IPS DF 6.9 (cell line): ENCODE measurements at regions not wholly inside any gene's neighbourhood (a gene's known extent, or its start where the extent isn't known, plus 50 kb on each side); places are given as distances from the start of the nearest gene placed in this dataset.
A peak's percentile ranks its signal among the peaks of the same experiment; 100 is the strongest.
"Not testable (repeated sequence)": the region's sequence is repeated elsewhere in the genome, so short reads cannot be mapped to it uniquely, and the experiment has no call there.

Experiments
- DNase-seq: peaks from one replicate; pipeline ENCODE4 v3.0.0-alpha.2; 2013; ENCODE audit warnings: low read depth, low spot score
- H3K27ac ChIP-seq: one replicate; pipeline ENCODE4 v1.5.1; 2013; ENCODE audit warnings: low read length, control low read depth
- H3K27me3 ChIP-seq: 2 replicates; pipeline ENCODE4 v1.6.1; 2013; ENCODE audit warnings: mild to moderate bottlenecking, low read length; ENCODE audit not compliant: control insufficient read depth, insufficient read depth
- H3K36me3 ChIP-seq: 2 replicates; pipeline ENCODE4 v1.6.1; 2013; ENCODE audit warnings: low read length; ENCODE audit not compliant: control insufficient read depth, insufficient read depth
- H3K4me1 ChIP-seq: 2 replicates; pipeline ENCODE4 v1.6.1; 2013; ENCODE audit warnings: low read length; ENCODE audit not compliant: control insufficient read depth, insufficient read depth
- H3K4me3 ChIP-seq: 2 replicates; pipeline ENCODE4 v1.5.1; 2013; ENCODE audit warnings: mild to moderate bottlenecking, low read length
- H3K9me3 ChIP-seq: 2 replicates; pipeline ENCODE4 v1.6.1; 2013; ENCODE audit warnings: low read length, inconsistent platforms; ENCODE audit not compliant: control insufficient read depth, insufficient read depth
- WGBS: extraction: QIAGEN DNeasy Blood & Tissue Kit; methylation state at CpG from one replicate; pipeline ENCODE4 v1.1.7; 2013; ENCODE audit warnings: mixed read lengths, missing lambda C conversion rate; ENCODE audit not compliant: insufficient read length, insufficient coverage; 5-methylcytosine and 5-hydroxymethylcytosine counted together

- Histone ChIP-seq H3K4me3 (no peak overlapping the region), H3K4me1 (no peaks in the 10 kb centered on the region), H3K36me3 (no peaks in the 10 kb centered on the region), H3K27ac (no peak overlapping the region), H3K9me3 (no peaks in the 10 kb centered on the region), H3K27me3 (no peaks in the 10 kb centered on the region)
- no CpG with 5 or more reads among the region's 5 CpGs for WGBS
- no peak for DNase-seq
These were observed 848.6 kb downstream of the PDCD6IP start for GRCh38 chr3:34646911-34647460.

GRCh38 chr3:34650131-34650530 lies 851.7 kb downstream of the PDCD6IP start:
- Histone ChIP-seq H3K4me1 (no peaks in the 10 kb centered on the region), H3K4me3 (no peak overlapping the region), H3K27ac (no peak overlapping the region), H3K27me3 (no peaks in the 10 kb centered on the region), H3K36me3 (no peaks in the 10 kb centered on the region), H3K9me3 (no peaks in the 10 kb centered on the region)
- no peak for DNase-seq
- no CpG with 5 or more reads among the region's 4 CpGs for WGBS

GRCh38 chr3:34668915-34669314 lies 870.5 kb downstream of the PDCD6IP start:
- no peaks in the 10 kb centered on the region for H3K36me3 ChIP-seq
- H3K4me3 ChIP-seq, result no peak overlapping the region
- no CpG with 5 or more reads among the region's 3 CpGs for WGBS
- no peak for DNase-seq
- no peaks in the 10 kb centered on the region for H3K9me3 ChIP-seq
- no peak overlapping the region for H3K27ac ChIP-seq
- no peaks in the 10 kb centered on the region for H3K27me3 ChIP-seq
- no peaks in the 10 kb centered on the region for H3K4me1 ChIP-seq

- Histone ChIP-seq H3K27ac (no peak overlapping the region), H3K9me3 (no peaks in the 10 kb centered on the region), H3K36me3 (no peaks in the 10 kb centered on the region), H3K4me3 (no peak overlapping the region), H3K27me3 (no peaks in the 10 kb centered on the region), H3K4me1 (no peaks in the 10 kb centered on the region)
- no peak for DNase-seq
- no CpG with 5 or more reads among the region's 3 CpGs for WGBS
These were observed 871.1 kb downstream of the PDCD6IP start for GRCh38 chr3:34669490-34669889.

GRCh38 chr3:34675383-34676120 lies 877.1 kb downstream of the PDCD6IP start:
- WGBS, result no CpG with 5 or more reads among the region's 2 CpGs
- H3K36me3 ChIP-seq, result no peaks in the 10 kb centered on the region
- H3K4me3 ChIP-seq, result no peak overlapping the region
- H3K27ac ChIP-seq, result no peak overlapping the region
- no peaks in the 10 kb centered on the region; the same call in 1 of the 2 replicates for H3K4me1 ChIP-seq
- no peak for DNase-seq
- H3K27me3 ChIP-seq, result no peaks in the 10 kb centered on the region
- no peaks in the 10 kb centered on the region; the same call in 1 of the 2 replicates for H3K9me3 ChIP-seq

GRCh38 chr3:34676436-34676835 lies 878.0 kb downstream of the PDCD6IP start:
- Histone ChIP-seq H3K27me3 (no peaks in the 10 kb centered on the region), H3K4me1 (no peaks in the 10 kb centered on the region; the same call in 1 of the 2 replicates), H3K9me3 (no peaks in the 10 kb centered on the region; the same call in 1 of the 2 replicates), H3K4me3 (no peak overlapping the region), H3K36me3 (no peaks in the 10 kb centered on the region), H3K27ac (no peak overlapping the region)
- WGBS, result no CpG with 5 or more reads among the region's 3 CpGs
- no peak for DNase-seq

- DNase-seq, result no peak
- Histone ChIP-seq H3K4me3 (no peak overlapping the region), H3K4me1 (no peaks in the 10 kb centered on the region; the same call in 1 of the 2 replicates), H3K27ac (no peak overlapping the region), H3K9me3 (no peaks in the 10 kb centered on the region; the same call in 1 of the 2 replicates), H3K27me3 (no peaks in the 10 kb centered on the region), H3K36me3 (no peaks in the 10 kb centered on the region)
These were observed 880.1 kb downstream of the PDCD6IP start for GRCh38 chr3:34678575-34678974.

- H3K4me3 ChIP-seq, H3K36me3 ChIP-seq, H3K27ac ChIP-seq, DNase-seq, H3K4me1 ChIP-seq, H3K9me3 ChIP-seq, H3K27me3 ChIP-seq: not testable (repeated sequence)
- WGBS, result no CpG with 5 or more reads among the region's 1 CpG
These were observed 880.6 kb downstream of the PDCD6IP start for GRCh38 chr3:34679055-34679454.

GRCh38 chr3:34683851-34684250 lies 885.4 kb downstream of the PDCD6IP start:
- Histone ChIP-seq H3K27ac (no peak overlapping the region), H3K4me3 (no peak overlapping the region), H3K36me3 (no peaks in the 10 kb centered on the region), H3K27me3 (no peaks in the 10 kb centered on the region), H3K4me1 (no peaks in the 10 kb centered on the region), H3K9me3 (no peaks in the 10 kb centered on the region; the same call in 1 of the 2 replicates)
- no CpG with 5 or more reads among the region's 4 CpGs for WGBS
- DNase-seq, result peak; percentile 33

- Histone ChIP-seq H3K9me3 (no peaks in the 10 kb centered on the region), H3K4me3 (no peak overlapping the region), H3K27me3 (no peaks in the 10 kb centered on the region), H3K36me3 (no peaks in the 10 kb centered on the region), H3K4me1 (no peaks in the 10 kb centered on the region), H3K27ac (no peak overlapping the region)
- DNase-seq, result no peak
- WGBS, result no CpG with 5 or more reads among the region's 1 CpG
These were observed 888.1 kb downstream of the PDCD6IP start for GRCh38 chr3:34686541-34686940.

- no peaks in the 10 kb centered on the region for H3K27me3 ChIP-seq
- H3K36me3 ChIP-seq, result no peaks in the 10 kb centered on the region
- WGBS, result no CpG with 5 or more reads among the region's 1 CpG
- no peaks in the 10 kb centered on the region for H3K9me3 ChIP-seq
- no peak overlapping the region for H3K4me3 ChIP-seq
- DNase-seq, result no peak
- no peak overlapping the region for H3K27ac ChIP-seq
- no peaks in the 10 kb centered on the region for H3K4me1 ChIP-seq
These were observed 889.2 kb downstream of the PDCD6IP start for GRCh38 chr3:34687671-34688070.
